GM19193 (cell line): ENCODE measurements at regions not wholly inside any gene's neighbourhood (a gene's known extent, or its start where the extent isn't known, plus 50 kb on each side); places are given as distances from the start of the nearest gene placed in this dataset.

Experiments
- POLR2A ChIP-seq: IDR thresholded peaks from 4 replicates; pipeline ENCODE4 v1.6.1; 2011; ENCODE audit not compliant: insufficient read depth, insufficient read length; ENCODE audit errors: extremely low read depth

GRCh38 chr9:89999176-89999533 lies 394.3 kb downstream of the GADD45G start:
- TF ChIP-seq POLR2A: no peak

- TF ChIP-seq POLR2A: peak; percentile 64
Measured at GRCh38 chr9:89999534-90000370, 394.9 kb downstream of the GADD45G start.

GRCh38 chr9:90000925-90001324 lies 396.1 kb downstream of the GADD45G start:
- no peak for TF ChIP-seq POLR2A

GRCh38 chr9:90001747-90002146 lies 396.9 kb downstream of the GADD45G start:
- no peak for TF ChIP-seq POLR2A

- TF ChIP-seq POLR2A: no peak
Measured at GRCh38 chr9:90002397-90003271, 397.8 kb downstream of the GADD45G start.

GRCh38 chr9:90005388-90005787 lies 400.6 kb downstream of the GADD45G start:
- TF ChIP-seq POLR2A: no peak

- TF ChIP-seq POLR2A: no peak
Measured at GRCh38 chr9:90007516-90008440, 403.0 kb downstream of the GADD45G start.

DNA sequence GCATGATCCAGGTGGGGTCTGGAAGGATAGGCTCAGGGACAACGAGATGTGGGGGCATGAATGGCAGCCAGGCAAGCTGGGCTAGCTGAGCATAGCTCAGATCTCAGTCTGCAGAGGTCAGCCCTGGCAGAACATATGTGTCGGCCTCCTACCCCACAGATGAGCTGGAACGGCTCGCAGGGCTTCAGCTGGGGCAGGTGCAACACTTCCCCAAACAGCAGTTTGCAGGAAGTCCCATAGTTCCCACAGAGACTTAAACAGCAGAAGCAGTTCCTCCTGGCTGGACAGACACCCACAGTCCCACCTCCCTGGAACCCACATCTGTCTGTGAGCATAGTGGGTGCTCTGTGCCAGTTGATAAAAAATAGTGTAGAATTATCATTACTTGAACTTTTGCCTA lies 404.6 kb downstream of the GADD45G start:
- TF ChIP-seq POLR2A: no peak

DNA sequence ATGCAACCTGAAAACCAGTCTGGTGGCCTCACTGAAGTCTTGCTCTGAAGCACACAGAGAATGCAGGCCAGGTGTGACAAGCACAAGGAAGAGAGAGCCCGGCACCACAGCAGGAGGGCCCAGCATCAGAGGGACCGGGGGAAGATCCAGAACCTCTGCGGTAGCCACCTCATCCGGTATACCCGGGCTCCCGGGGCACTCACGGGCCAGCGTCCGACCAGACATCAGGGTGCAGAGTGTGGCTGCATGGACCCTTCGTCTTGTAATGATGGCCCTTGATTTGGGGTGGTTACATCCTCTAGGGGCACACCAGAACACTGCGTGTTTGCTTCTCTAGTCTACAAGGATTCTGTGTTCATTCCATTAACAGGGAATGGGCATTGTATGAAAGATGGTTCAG lies 406.0 kb downstream of the GADD45G start:
- no peak for TF ChIP-seq POLR2A

DNA sequence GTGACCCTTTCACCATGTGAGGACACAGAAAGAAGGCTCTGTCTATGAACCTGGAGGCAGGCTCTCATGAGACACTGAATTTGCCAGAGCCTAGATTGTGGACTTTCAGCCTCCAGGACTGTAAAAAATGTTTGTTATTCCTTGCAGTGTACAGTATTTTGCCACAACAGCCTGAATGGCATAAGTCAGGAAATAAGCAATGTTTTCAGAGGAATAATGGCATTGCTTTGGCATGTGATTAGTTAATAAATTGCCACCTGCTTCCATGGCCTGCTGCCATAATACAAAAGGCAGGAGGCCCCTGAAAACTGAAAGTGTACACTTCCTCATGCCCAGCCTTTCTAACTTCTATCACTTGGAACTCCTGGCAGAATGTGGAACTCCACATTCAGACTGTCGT lies 408.1 kb downstream of the GADD45G start:
- no peak for TF ChIP-seq POLR2A

DNA sequence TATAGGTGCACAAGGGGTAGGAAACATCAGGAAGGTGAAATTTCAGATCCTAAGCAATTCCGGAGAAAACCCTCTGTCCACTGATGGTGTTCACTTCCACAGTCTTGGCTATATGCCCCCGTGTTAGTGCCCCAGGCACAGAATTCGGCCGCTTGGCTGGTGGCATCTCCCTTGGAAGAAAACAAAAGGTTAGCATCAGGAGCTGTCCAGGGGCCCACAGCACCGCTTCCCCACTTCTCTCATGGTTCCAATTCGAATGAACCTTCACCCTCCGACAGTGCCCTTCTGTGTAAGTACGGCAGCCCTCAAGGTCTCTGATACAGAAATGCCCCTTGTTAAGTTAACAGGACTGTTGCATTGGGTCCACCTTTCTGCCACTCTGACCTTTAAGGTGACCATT lies 409.0 kb downstream of the GADD45G start:
- TF ChIP-seq POLR2A: no peak

- TF ChIP-seq POLR2A: no peak
Measured at GRCh38 chr9:90014421-90014820, 409.6 kb downstream of the GADD45G start.

- no peak for TF ChIP-seq POLR2A
Measured at GRCh38 chr9:90016272-90016671, 411.5 kb downstream of the GADD45G start.

- no peak for TF ChIP-seq POLR2A
Measured at GRCh38 chr9:90017679-90018078, 412.9 kb downstream of the GADD45G start.

DNA sequence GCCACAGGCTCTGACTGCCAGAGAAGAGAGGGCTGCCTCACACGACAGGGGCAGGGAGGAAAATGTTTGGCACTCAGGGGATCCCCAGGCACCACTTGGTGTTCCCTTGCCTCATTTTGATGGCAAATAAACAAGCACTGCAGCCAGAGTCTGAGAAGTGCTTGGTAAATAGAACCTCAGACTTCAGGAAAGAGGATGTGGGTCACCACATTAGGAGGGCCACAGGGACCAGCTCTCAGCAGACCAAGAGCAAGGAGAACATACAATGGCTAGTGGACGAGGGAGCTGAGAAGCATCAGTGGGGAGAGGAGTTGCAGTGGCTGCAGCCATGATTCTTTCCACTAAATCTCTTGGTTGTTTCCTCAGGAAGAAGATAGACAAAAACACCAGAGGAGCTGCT lies 413.9 kb downstream of the GADD45G start:
- no peak for TF ChIP-seq POLR2A
